B cell (primary cell): ENCODE measurements at regions not wholly inside any gene's neighbourhood (a gene's known extent, or its start where the extent isn't known, plus 50 kb on each side); places are given as distances from the start of the nearest gene placed in this dataset.

Source experiments
- EZH2 ChIP-seq: IDR thresholded peaks from 2 replicates; pipeline ENCODE4 v1.6.1; 2012; ENCODE audit warnings: borderline replicate concordance, low read depth, mild to moderate bottlenecking, moderate library complexity, low read length; ENCODE audit not compliant: insufficient read depth, poor library complexity, severe bottlenecking
- TF ChIP-seq, protein P1 (sequence below): fragments of 200-600 bp; IDR thresholded peaks from one replicate; pipeline ENCODE4 v1.8.0; 2022; ENCODE audit warnings: antibody characterized with exemption, mild to moderate bottlenecking

DNA sequence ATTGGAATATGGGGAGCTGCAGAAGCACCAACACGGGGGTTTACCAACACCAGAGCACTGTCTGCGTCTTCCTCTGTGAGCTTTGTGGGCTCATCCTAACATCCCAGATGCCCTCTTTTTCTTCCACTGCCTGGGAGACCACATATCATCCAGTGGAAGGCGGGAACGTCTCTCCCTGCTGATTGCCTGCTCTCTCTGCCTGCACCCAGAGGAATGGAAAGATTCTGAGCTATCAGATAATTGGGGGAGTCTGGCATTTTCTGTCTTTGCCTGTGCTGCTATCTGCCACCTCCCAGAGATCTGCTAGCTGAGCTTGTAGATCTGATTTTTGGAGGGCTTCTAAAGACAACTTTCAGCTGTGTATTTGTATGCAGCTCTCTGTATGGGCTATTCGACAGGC, 166.2 kb upstream of the PLXNA2 start:
- TF ChIP-seq, protein P1, sequence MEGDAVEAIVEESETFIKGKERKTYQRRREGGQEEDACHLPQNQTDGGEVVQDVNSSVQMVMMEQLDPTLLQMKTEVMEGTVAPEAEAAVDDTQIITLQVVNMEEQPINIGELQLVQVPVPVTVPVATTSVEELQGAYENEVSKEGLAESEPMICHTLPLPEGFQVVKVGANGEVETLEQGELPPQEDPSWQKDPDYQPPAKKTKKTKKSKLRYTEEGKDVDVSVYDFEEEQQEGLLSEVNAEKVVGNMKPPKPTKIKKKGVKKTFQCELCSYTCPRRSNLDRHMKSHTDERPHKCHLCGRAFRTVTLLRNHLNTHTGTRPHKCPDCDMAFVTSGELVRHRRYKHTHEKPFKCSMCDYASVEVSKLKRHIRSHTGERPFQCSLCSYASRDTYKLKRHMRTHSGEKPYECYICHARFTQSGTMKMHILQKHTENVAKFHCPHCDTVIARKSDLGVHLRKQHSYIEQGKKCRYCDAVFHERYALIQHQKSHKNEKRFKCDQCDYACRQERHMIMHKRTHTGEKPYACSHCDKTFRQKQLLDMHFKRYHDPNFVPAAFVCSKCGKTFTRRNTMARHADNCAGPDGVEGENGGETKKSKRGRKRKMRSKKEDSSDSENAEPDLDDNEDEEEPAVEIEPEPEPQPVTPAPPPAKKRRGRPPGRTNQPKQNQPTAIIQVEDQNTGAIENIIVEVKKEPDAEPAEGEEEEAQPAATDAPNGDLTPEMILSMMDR, result no peak
- no peak for TF ChIP-seq EZH2
